Nucleus accumbens (tissue), 56 donors: ENCODE measurements at regions not wholly inside any gene's neighbourhood (a gene's known extent, or its start where the extent isn't known, plus 50 kb on each side); places are given as distances from the start of the nearest gene placed in this dataset.
A peak's percentile ranks its signal among the peaks of the same experiment; 100 is the strongest.
"Not testable (repeated sequence)": the region's sequence is repeated elsewhere in the genome, so short reads cannot be mapped to it uniquely, and the experiment has no call there.

Source experiments
- DNase-seq, 56 donors: peaks; one replicate each; lab custom pipeline; 2025; lab: John Stamatoyannopoulos, UW

GRCh38 chr16:48958681-48959080 lies 323.0 kb downstream of the CBLN1 start:
- DNase-seq: no peak

- DNase-seq: no peak
Measured at GRCh38 chr16:48956620-48957019, 325.0 kb downstream of the CBLN1 start.

- no peak for DNase-seq
Measured at GRCh38 chr16:48955837-48956236, 325.8 kb downstream of the CBLN1 start.

GRCh38 chr16:48951621-48952125 lies 330.0 kb downstream of the CBLN1 start:
- not testable (repeated sequence) for DNase-seq

- DNase-seq: no peak
Measured at GRCh38 chr16:48950184-48950583, 331.5 kb downstream of the CBLN1 start.

GRCh38 chr16:48949636-48950035 lies 332.0 kb downstream of the CBLN1 start:
- no peak for DNase-seq

GRCh38 chr16:48948911-48949310 lies 332.7 kb downstream of the CBLN1 start:
- DNase-seq: no peak

GRCh38 chr16:48947371-48947713 lies 334.3 kb downstream of the CBLN1 start:
- DNase-seq: no peak

- DNase-seq: no peak
Measured at GRCh38 chr16:48946686-48947370, 334.8 kb downstream of the CBLN1 start.

GRCh38 chr16:48942996-48943395 lies 333.0 kb upstream of the N4BP1 start:
- DNase-seq: no peak

- no peak for DNase-seq
Measured at GRCh38 chr16:48936811-48937210, 326.8 kb upstream of the N4BP1 start.

GRCh38 chr16:48932216-48932855 lies 322.4 kb upstream of the N4BP1 start:
- no peak for DNase-seq

GRCh38 chr16:48930951-48931553 lies 321.1 kb upstream of the N4BP1 start:
- peak in 1 of 56 donors; percentile 23 for DNase-seq

- no peak for DNase-seq
Measured at GRCh38 chr16:48919791-48920190, 309.8 kb upstream of the N4BP1 start.

GRCh38 chr16:48918520-48919258 lies 308.7 kb upstream of the N4BP1 start:
- DNase-seq: no peak

GRCh38 chr16:48916566-48916965 lies 306.6 kb upstream of the N4BP1 start:
- no peak for DNase-seq

- no peak for DNase-seq
Measured at GRCh38 chr16:48914070-48914469, 304.1 kb upstream of the N4BP1 start.

- no peak for DNase-seq
Measured at GRCh38 chr16:48913384-48913783, 303.4 kb upstream of the N4BP1 start.

GRCh38 chr16:48912360-48912759 lies 302.4 kb upstream of the N4BP1 start:
- DNase-seq: no peak

GRCh38 chr16:48911700-48912099 lies 301.7 kb upstream of the N4BP1 start:
- peak in 1 of 56 donors; percentile 6 for DNase-seq

GRCh38 chr16:48910214-48910613 lies 300.2 kb upstream of the N4BP1 start:
- DNase-seq: no peak
